ENCODE measurements at regions not wholly inside any gene's neighbourhood (a gene's known extent, or its start where the extent isn't known, plus 50 kb on each side); places are given as distances from the start of the nearest gene placed in this dataset.

DNA sequence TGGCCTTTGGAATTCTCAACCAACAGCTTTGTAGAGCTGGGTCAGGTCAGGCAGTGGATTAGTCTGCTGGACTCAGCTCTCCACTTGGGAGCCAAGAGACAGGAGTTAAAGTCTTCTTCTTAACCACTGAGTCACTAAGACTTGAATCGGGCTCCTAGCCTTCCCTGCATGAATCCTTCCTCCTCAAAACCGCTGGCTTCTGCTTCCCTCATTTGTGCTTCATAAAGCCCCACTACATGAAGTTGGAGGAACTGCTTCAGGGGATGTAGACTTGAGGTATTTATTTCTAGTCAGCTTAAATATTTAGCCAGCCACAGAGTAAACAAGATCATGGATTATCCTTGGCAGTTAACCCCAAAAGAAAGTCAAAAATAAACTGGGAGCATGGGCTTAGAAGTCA lies 536.3 kb upstream of the TNP1 start:
- TF ChIP-seq CTCF (IDR thresholded peaks at IDR 0.05) (no peak), EP300 (IDR thresholded peaks at IDR 0.05) (no peak), POLR2AphosphoS5 (IDR thresholded peaks at IDR 0.05) (no peak), POLR2A (IDR thresholded peaks at IDR 0.05) (no peak)
